Fibroblast of lung (primary cell): ENCODE measurements at regions not wholly inside any gene's neighbourhood (a gene's known extent, or its start where the extent isn't known, plus 50 kb on each side); places are given as distances from the start of the nearest gene placed in this dataset.
A peak's percentile ranks its signal among the peaks of the same experiment; 100 is the strongest.

Source experiments
- DNase-seq, 2 donors: peaks; one replicate each; pipeline versions ENCODE4 v3.0.0 to v3.0.0-alpha.2; 2010; ENCODE audit warnings: low read depth in 2 of 2
- H2AFZ ChIP-seq: 2 replicates; pipeline ENCODE4 v1.5.1; 2012; ENCODE audit warnings: low read length, control low read depth, inconsistent platforms
- H3K27ac ChIP-seq: 2 replicates; pipeline ENCODE4 v1.5.1; 2011; ENCODE audit warnings: low read length, control low read depth; ENCODE audit not compliant: insufficient read depth
- H3K27me3 ChIP-seq: 2 replicates; pipeline ENCODE4 v1.5.1; 2011; ENCODE audit warnings: mild to moderate bottlenecking, low read length; ENCODE audit not compliant: control insufficient read depth, insufficient read depth
- H3K36me3 ChIP-seq: 2 replicates; pipeline ENCODE4 v1.5.1; 2011; ENCODE audit warnings: low read length; ENCODE audit not compliant: control insufficient read depth, insufficient read depth
- H3K4me1 ChIP-seq: 2 replicates; pipeline ENCODE4 v1.5.1; 2011; ENCODE audit warnings: low read length; ENCODE audit not compliant: control insufficient read depth, insufficient read depth; ENCODE audit errors: extremely low read depth
- H3K4me2 ChIP-seq: 2 replicates; pipeline ENCODE4 v1.5.1; 2011; ENCODE audit warnings: low read length, control low read depth; ENCODE audit not compliant: insufficient read depth; ENCODE audit errors: extremely low read depth
- H3K4me3 ChIP-seq, 4 experiments: fragments of 200-600 bp in 1 of 4; sonication (generic) in 1 of 4; replicated peaks in 1 of 4; 2 replicates each; pipeline ENCODE4 v1.5.1; 2011 to 2016; ENCODE audit warnings: low read length in 4 of 4, low read depth in 3 of 4, mild to moderate bottlenecking in 3 of 4, control low read depth in 2 of 4, inconsistent platforms in 1 of 4, mixed read lengths in 1 of 4; ENCODE audit not compliant: insufficient read depth in 1 of 4; ENCODE audit errors: control extremely low read depth in 1 of 4
- H3K79me2 ChIP-seq: 2 replicates; pipeline ENCODE4 v1.5.1; 2012; ENCODE audit warnings: mild to moderate bottlenecking, low read length, inconsistent platforms; ENCODE audit not compliant: control insufficient read depth, insufficient read depth
- H3K9ac ChIP-seq: 2 replicates; pipeline ENCODE4 v1.5.1; 2011; ENCODE audit warnings: mild to moderate bottlenecking, low read length, control low read depth; ENCODE audit not compliant: insufficient read depth
- H3K9me3 ChIP-seq: 2 replicates; pipeline ENCODE4 v1.5.1; 2012; ENCODE audit warnings: low read depth, low read length; ENCODE audit not compliant: control insufficient read depth, insufficient read depth
- H4K20me1 ChIP-seq: 2 replicates; pipeline ENCODE4 v1.5.1; 2011; ENCODE audit warnings: low read length; ENCODE audit not compliant: control insufficient read depth, insufficient read depth; ENCODE audit errors: extremely low read depth
- EZH2 ChIP-seq: IDR thresholded peaks from 2 replicates; pipeline ENCODE4 v1.5.1; 2012; ENCODE audit warnings: low read length, control low read depth, mild to moderate bottlenecking; ENCODE audit errors: missing control alignments
- TF ChIP-seq, protein P1 (sequence below), 2 donors: IDR thresholded peaks in 1 of 2; conservative IDR thresholded peaks in 1 of 2; 1 replicate in 1 of 2; 2 replicates in 1 of 2; pipeline ENCODE4 v1.5.1; 2011 to 2012; ENCODE audit warnings: low read length in 2 of 2, control low read depth in 1 of 2, inconsistent platforms in 1 of 2, low read depth in 1 of 2, mild to moderate bottlenecking in 1 of 2

DNA sequence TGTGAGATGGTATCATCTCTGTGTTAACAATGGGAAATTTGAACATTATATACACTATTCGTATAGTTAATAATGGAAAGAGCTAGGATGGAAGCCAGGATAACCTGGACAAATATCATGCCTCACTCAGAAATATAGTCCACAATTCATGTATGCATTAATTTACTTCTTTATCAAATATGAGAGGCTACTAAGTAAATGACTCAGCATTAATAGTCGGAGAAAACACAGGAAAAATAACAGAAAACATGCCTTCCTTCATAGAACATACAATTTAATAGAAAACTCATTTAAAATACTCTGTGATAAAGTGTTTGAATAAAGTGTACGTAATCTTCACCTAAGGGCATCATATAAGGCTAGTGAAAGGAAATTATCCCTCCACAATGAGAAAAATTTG lies 383.4 kb upstream of the SLITRK5 start:
- Histone ChIP-seq H3K36me3 (no peaks in the 10 kb centered on the region), H3K27ac (no peak overlapping the region), H2AFZ (no peak overlapping the region), H3K79me2 (no peaks in the 10 kb centered on the region), H3K9ac (no peak overlapping the region), H3K4me3 (no peak overlapping the region), H3K4me2 (no peak overlapping the region), H4K20me1 (no peaks in the 10 kb centered on the region), H3K27me3 (no peaks in the 10 kb centered on the region), H3K4me1 (no peaks in the 10 kb centered on the region), H3K9me3 (no peaks in the 10 kb centered on the region)
- TF ChIP-seq, protein P1, sequence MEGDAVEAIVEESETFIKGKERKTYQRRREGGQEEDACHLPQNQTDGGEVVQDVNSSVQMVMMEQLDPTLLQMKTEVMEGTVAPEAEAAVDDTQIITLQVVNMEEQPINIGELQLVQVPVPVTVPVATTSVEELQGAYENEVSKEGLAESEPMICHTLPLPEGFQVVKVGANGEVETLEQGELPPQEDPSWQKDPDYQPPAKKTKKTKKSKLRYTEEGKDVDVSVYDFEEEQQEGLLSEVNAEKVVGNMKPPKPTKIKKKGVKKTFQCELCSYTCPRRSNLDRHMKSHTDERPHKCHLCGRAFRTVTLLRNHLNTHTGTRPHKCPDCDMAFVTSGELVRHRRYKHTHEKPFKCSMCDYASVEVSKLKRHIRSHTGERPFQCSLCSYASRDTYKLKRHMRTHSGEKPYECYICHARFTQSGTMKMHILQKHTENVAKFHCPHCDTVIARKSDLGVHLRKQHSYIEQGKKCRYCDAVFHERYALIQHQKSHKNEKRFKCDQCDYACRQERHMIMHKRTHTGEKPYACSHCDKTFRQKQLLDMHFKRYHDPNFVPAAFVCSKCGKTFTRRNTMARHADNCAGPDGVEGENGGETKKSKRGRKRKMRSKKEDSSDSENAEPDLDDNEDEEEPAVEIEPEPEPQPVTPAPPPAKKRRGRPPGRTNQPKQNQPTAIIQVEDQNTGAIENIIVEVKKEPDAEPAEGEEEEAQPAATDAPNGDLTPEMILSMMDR (conservative IDR thresholded peaks at IDR 0.05 in 1 of 2, IDR thresholded peaks at IDR 0.05 in 1 of 2; ENCODE audit: low read depth in 1 of 2, low read length in 2 of 2), result no peak
- no peak for TF ChIP-seq EZH2
- DNase-seq, result no peak

DNA sequence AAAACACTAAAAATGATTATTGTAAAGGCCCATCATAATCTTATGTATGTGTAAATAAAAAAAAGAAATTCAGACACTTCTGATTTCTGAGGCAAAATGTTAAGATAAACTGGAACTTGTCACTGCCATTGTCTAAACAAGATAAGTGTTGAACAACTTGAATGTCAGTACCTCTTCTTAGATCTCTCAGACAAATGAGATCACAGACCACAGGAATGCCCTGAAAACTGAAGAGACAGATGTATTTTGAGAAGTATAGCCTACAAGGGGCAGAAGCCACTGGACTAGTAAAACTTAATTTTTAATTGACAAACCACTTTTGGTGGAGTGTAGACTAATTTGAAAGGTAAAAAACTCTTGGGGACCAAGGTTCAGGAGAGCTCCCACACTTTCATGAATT lies 375.5 kb upstream of the SLITRK5 start:
- Histone ChIP-seq H3K27me3 (no peaks in the 10 kb centered on the region), H3K4me2 (no peak overlapping the region), H3K36me3 (no peaks in the 10 kb centered on the region), H3K9me3 (no peaks in the 10 kb centered on the region), H3K4me1 (no peaks in the 10 kb centered on the region), H2AFZ (no peak overlapping the region), H4K20me1 (no peaks in the 10 kb centered on the region), H3K27ac (no peak overlapping the region), H3K4me3 (no peak overlapping the region), H3K79me2 (no peaks in the 10 kb centered on the region), H3K9ac (no peak overlapping the region)
- TF ChIP-seq EZH2, result no peak
- TF ChIP-seq, protein P1 (conservative IDR thresholded peaks at IDR 0.05 in 1 of 2, IDR thresholded peaks at IDR 0.05 in 1 of 2; ENCODE audit: low read depth in 1 of 2, low read length in 2 of 2), result no peak
- DNase-seq, result peak in 1 of 2 donors; percentile 46

DNA sequence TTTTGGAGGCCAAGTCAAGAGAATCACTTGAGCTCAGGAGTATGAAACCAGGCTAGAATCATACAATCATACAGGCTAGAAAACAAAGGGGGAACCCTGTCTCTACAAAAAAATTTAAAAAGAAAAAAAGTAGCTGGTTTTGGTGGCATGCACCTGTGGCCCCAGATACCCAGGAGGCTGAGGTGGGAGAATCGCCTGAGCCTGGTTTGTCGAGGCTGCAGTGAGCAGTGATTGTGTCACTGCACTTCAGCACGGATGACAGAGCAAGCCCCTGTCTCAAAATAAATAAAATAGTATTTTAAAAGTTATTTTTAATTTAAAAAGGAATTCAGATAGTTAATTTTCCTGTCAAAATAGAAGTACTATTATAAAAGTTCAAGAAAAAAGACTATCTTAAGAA lies 369.1 kb upstream of the SLITRK5 start:
- no peak for TF ChIP-seq EZH2
- TF ChIP-seq, protein P1 (conservative IDR thresholded peaks at IDR 0.05 in 1 of 2, IDR thresholded peaks at IDR 0.05 in 1 of 2; ENCODE audit: low read depth in 1 of 2, low read length in 2 of 2), result no peak
- H3K4me3 ChIP-seq, result no peak overlapping the region
- no peaks in the 10 kb centered on the region for H3K9me3 ChIP-seq
- no peak overlapping the region for H2AFZ ChIP-seq
- no peak overlapping the region for H3K4me2 ChIP-seq
- H4K20me1 ChIP-seq, result no peaks in the 10 kb centered on the region
- H3K27me3 ChIP-seq, result no peaks in the 10 kb centered on the region
- H3K36me3 ChIP-seq, result no peaks in the 10 kb centered on the region
- no peaks in the 10 kb centered on the region for H3K79me2 ChIP-seq
- no peak for DNase-seq
- no peak overlapping the region for H3K27ac ChIP-seq
- H3K9ac ChIP-seq, result no peak overlapping the region
- H3K4me1 ChIP-seq, result no peaks in the 10 kb centered on the region
